ENCODE measurements at regions not wholly inside any gene's neighbourhood (a gene's known extent, or its start where the extent isn't known, plus 50 kb on each side); places are given as distances from the start of the nearest gene placed in this dataset.

DNA sequence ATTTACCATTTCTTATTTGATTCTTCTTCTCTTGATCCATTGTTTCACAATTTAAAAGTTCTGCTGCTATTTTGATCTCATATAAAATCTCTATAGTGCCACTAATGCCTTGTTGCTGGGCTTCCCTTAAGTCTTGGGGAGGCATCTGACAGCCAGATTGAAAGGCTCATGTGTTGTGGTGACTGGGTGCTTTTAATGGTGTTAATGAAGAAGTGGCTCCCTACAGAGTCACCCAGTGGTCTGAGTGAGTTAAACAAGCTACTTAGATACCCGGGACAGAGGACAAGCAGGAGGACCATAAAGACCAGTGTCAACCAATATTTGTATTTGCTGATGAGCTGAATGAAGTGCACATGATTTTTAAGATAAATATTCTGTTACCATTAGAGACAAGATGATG is 176.4 kb upstream of the HABP2 start:
- no peak for DNase-seq

GRCh38 chr10:113379091-113379490 is 173.8 kb upstream of the HABP2 start:
- no peak for DNase-seq

- DNase-seq = no peak
These were observed 171.4 kb upstream of the HABP2 start for GRCh38 chr10:113381416-113381815.

- peak; percentile 42 to 56 for DNase-seq
These were observed 170.8 kb upstream of the HABP2 start for GRCh38 chr10:113381981-113382509.

- peak in 1 of 2 donors; percentile 1 for DNase-seq
These were observed 170.2 kb upstream of the HABP2 start for GRCh38 chr10:113382691-113383090.

- no peak for DNase-seq
These were observed 168.7 kb upstream of the HABP2 start for GRCh38 chr10:113384181-113384580.

- DNase-seq = peak; percentile 70 to 74
These were observed 167.5 kb upstream of the HABP2 start for GRCh38 chr10:113385021-113385999.

DNA sequence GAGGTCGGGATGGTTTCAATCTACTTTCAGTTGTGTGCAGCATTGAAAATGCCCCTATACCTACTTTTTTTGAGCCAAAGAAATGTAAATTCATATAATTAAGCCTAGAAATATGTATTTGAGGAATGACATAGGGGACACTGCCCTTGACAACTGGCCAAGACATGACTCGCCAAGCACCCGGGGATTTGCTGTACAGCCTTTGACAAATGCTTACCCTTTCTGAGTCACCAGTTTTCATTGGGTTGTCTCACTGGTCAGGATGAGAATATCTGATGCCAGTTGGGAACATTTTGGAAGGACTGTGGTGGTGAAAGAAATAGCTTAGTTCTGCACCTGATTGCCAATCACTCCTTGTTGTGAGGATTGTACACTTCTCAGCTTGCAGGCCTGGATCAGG is 166.8 kb upstream of the HABP2 start:
- no peak for DNase-seq

DNA sequence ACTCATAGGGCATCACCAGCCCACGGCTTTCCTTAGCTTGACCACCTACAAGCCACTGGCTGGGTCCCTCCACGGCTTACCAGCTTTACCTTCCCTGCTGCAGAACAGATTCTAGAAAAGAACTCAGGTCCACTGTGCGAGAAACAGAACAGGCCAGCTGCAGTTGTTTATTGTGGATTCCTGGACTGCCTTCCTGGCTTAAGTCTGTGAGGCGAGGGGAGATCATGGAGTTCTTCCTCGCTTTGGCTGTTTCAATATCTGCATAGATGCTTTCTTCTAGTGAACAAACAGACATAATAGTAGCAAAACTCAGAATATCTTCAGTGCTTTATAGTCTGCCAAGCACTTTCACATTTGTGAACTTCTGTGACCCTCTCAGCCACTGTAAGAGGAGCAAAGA is 162.9 kb upstream of the HABP2 start:
- DNase-seq = no peak

DNA sequence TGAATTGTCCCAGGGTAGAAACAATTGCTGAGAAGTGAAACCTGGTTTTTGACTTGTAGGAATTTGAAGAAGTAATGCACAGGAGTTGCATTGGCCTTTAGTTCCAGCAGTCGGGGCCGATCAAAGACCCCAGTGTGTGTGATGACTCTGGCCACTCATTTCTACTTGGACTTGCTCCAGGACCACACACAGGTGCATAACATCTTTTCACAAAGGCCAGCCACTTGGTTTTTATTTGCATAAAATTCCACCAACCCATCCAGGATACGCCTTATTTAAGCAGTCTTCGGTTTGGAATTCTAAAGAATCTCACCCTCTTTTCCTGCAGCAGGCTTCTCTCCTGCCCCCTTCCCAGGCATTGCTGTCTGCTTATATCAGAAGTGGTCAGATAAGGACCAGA is 162.0 kb upstream of the HABP2 start:
- DNase-seq = no peak

- no peak for DNase-seq
These were observed 155.8 kb upstream of the HABP2 start for GRCh38 chr10:113397047-113397446.

- DNase-seq = no peak
These were observed 153.8 kb upstream of the HABP2 start for GRCh38 chr10:113399065-113399464.

DNA sequence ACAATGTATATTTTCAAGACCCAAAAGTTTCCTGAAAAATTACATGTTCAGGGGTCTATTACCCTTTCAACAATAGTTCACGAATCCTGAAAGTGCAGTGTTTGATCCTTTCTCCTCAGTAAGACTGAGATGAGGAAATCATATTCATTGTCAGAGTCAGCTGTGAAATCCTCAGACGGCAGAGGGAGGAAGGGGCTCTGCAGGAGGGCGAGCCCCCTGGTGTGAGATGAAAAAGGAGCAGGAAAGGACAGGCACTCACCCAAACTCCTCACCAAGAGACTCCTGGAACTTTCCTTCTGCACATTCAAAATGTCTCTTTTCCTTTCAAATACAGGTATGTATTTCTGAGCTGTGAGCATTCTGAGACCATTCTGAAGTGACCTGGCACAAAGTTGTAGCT is 150.3 kb upstream of the HABP2 start:
- no peak for DNase-seq

- no peak for DNase-seq
These were observed 145.6 kb upstream of the HABP2 start for GRCh38 chr10:113407218-113407617.

- DNase-seq = no peak
These were observed 143.7 kb upstream of the HABP2 start for GRCh38 chr10:113409175-113409574.

DNA sequence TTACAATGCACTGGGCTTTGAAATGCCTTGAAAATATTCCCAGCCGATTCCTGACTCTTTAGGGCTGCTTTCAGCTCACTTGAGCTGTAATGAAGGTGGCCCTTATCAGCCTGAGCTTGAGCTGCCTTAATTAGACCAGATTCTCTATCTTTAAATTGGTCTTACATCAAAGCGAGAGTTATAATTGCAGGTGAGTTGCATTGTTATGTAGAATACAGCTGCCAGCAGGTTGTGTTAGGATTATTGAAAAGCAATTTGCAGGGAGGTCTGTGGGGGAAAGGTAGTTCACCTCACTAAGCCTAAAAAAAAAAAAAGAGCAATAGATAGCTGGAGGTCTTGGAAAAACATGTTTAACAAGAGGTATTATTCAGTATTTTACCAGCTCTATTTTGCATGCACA is 142.2 kb upstream of the HABP2 start:
- no peak for DNase-seq

DNA sequence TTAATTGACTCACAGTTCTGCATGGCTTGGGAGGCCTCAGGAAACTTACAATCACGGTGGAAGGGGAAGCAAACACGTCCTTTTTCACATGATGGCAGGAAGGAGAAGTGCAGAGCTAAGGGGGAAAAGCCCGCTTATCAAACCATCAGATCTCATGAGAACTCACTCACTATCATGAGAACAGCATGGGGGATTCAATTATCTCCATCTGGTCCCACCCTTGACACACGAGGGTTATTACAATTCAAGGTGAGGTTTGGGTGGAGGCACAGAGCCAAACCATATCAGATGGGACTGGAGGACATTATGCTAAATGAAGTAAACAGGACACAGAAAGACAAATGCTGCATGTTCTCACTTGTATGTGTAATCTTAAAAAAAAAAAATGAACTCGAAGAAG is 141.4 kb upstream of the HABP2 start:
- no peak for DNase-seq

DNA sequence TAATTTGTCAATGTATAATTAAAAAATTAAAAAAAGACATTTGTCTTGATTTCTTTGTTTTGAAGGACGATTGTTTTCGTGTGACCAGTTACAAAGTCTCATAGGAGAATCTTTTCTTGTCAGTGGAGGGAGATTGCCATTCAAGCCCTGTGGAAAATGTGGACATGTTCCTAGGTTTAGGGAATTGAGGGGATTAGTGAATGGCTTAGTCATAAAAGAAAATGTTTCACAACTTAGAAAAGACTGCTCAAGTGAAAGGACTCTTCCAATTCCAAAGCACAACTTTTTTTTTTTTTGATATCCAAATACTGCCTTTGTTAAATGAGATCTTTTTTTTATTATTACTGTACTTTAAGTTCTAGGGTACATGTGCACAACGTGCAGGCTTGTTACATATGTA is 140.7 kb upstream of the HABP2 start:
- no peak for DNase-seq

DNA sequence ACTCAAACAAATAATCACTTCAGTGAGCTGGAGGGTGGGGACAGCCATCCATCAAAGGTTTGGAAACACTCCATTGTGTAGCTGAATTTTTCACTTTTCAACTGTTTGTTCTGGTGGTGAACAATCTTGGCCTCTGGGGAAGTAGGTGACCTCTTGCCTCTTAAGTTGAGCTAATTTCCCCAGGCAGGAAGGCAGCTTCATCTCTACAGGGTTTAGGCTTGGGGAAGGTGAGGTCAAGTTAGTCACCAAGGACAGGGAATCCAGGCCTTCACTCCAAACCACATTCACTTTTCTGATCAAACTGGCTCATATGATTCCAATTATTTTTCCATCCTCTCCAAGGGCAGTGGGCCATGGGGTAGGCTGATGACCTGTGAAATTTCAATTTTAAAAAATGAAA is 138.3 kb upstream of the HABP2 start:
- DNase-seq = no peak

GRCh38 chr10:113415246-113415645 is 137.6 kb upstream of the HABP2 start:
- DNase-seq = no peak

GRCh38 chr10:113420057-113420732 is 132.7 kb upstream of the HABP2 start:
- DNase-seq = no peak

DNA sequence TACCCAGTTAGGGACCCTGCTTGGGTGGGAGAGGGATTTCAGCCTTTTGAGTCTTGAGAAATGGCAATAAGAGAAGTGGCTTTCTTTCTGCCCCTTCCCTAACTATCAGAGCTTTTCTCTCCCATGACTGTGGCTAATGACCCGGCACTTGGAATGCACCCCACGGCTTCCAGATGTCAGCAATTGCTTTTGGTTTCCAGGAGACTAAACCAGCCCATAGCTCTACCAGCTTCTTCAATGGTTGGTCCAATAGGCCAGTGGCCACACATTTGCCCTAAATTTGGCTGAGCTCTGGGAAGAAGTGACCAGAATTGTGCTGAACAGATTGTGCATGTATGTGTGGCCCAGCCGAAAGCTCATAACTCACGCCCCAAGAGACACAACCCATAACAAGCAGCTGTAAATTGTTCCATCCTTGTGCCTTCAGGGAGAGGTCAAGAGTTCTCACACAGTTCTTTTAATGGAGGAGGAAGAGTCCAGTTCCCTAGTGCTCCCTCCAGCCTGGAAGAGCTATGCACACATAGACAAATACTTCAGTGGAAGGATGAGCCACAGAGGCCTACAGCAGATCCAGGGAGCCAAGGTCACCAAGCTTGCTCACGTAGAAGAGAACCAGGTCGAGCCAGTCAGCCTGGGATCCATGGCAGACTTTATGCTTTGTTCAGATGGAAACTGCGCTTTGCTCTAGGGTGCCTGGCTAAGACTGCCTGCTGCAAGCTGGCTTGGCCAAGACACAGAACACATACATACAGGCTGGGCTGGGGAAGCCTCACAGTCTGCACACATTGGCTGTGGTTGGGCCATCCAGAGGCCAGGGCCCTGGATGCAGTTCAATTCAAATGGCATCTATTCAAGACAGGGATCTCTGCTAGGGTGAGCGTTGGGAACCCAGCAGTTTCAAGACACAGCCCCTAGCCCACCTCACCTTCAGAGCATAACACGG is 131.8 kb upstream of the HABP2 start:
- no peak for DNase-seq

DNA sequence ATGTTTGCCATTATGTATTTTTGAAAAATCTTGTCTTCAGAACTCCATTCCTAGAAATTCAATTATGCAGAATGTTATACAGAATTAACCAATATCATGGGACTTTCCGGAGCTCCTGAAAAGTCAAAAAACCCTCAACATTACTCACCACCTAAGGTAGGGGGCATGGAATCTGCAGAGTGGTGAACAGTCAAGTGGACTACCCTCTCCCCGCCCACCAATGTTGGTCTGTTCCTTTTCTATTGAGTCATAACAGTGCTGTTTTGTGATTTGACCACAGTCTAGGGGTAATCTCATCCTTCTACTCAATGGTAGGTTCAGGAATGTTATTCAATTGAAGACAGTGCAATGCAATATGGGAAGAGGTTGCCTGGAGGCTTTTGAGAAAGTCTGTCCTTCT is 130.5 kb upstream of the HABP2 start:
- no peak for DNase-seq
